ENCODE measurements at regions not wholly inside any gene's neighbourhood (a gene's known extent, or its start where the extent isn't known, plus 50 kb on each side); places are given as distances from the start of the nearest gene placed in this dataset.

GRCh38 chr12:127781336-127781735 is 485.6 kb upstream of the TMEM132C start:
- no peaks in the 10 kb centered on the region for H3K9me3 Mint-ChIP-seq (ENCODE audit: unreplicated experiment)
- peaks cover 11% of the 10 kb centered on the region for H3K4me1 Mint-ChIP-seq (ENCODE audit: unreplicated experiment)
- no peak overlapping the region for H3K4me3 Mint-ChIP-seq (ENCODE audit: unreplicated experiment)
- TF ChIP-seq CTCF (IDR thresholded peaks at IDR 0.05) = no peak
- peaks cover 15% of the 10 kb centered on the region for H3K27me3 Mint-ChIP-seq (ENCODE audit: unreplicated experiment)
- H3K27ac Mint-ChIP-seq (ENCODE audit: unreplicated experiment) = no peak overlapping the region
- no peaks in the 10 kb centered on the region for H3K36me3 Mint-ChIP-seq (ENCODE audit: unreplicated experiment)
- DNase-seq (ENCODE audit: extremely low spot score, unreplicated experiment) = no peak

GRCh38 chr12:127785540-127785939 is 481.4 kb upstream of the TMEM132C start:
- Mint-ChIP-seq H3K4me3 (ENCODE audit: unreplicated experiment) (no peak overlapping the region), H3K9me3 (ENCODE audit: unreplicated experiment) (no peaks in the 10 kb centered on the region), H3K27ac (ENCODE audit: unreplicated experiment) (no peak overlapping the region), H3K4me1 (ENCODE audit: unreplicated experiment) (peaks cover 14% of the 10 kb centered on the region), H3K27me3 (ENCODE audit: unreplicated experiment) (peaks cover 2% of the 10 kb centered on the region), H3K36me3 (ENCODE audit: unreplicated experiment) (no peaks in the 10 kb centered on the region)
- no peak for DNase-seq (ENCODE audit: extremely low spot score, unreplicated experiment)
- TF ChIP-seq CTCF (IDR thresholded peaks at IDR 0.05) = no peak

- Mint-ChIP-seq H3K4me3 (ENCODE audit: unreplicated experiment) (no peak overlapping the region), H3K9me3 (ENCODE audit: unreplicated experiment) (no peaks in the 10 kb centered on the region), H3K36me3 (ENCODE audit: unreplicated experiment) (no peaks in the 10 kb centered on the region), H3K4me1 (ENCODE audit: unreplicated experiment) (peaks cover 14% of the 10 kb centered on the region), H3K27ac (ENCODE audit: unreplicated experiment) (no peak overlapping the region), H3K27me3 (ENCODE audit: unreplicated experiment) (peaks cover 2% of the 10 kb centered on the region)
- TF ChIP-seq CTCF (IDR thresholded peaks at IDR 0.05) = no peak
- no peak for DNase-seq (ENCODE audit: extremely low spot score, unreplicated experiment)
These were observed 480.9 kb upstream of the TMEM132C start for GRCh38 chr12:127785986-127786590.

- H3K27me3 Mint-ChIP-seq (ENCODE audit: unreplicated experiment) = peaks cover 2% of the 10 kb centered on the region
- no peak for TF ChIP-seq CTCF (IDR thresholded peaks at IDR 0.05)
- H3K4me3 Mint-ChIP-seq (ENCODE audit: unreplicated experiment) = no peak overlapping the region
- H3K9me3 Mint-ChIP-seq (ENCODE audit: unreplicated experiment) = no peaks in the 10 kb centered on the region
- DNase-seq (ENCODE audit: extremely low spot score, unreplicated experiment) = no peak
- H3K36me3 Mint-ChIP-seq (ENCODE audit: unreplicated experiment) = no peaks in the 10 kb centered on the region
- H3K4me1 Mint-ChIP-seq (ENCODE audit: unreplicated experiment) = peaks cover 14% of the 10 kb centered on the region
- H3K27ac Mint-ChIP-seq (ENCODE audit: unreplicated experiment) = no peak overlapping the region
These were observed 479.4 kb upstream of the TMEM132C start for GRCh38 chr12:127787544-127787943.

GRCh38 chr12:127790376-127790775 is 476.6 kb upstream of the TMEM132C start:
- no peak for DNase-seq (ENCODE audit: extremely low spot score, unreplicated experiment)
- TF ChIP-seq CTCF (IDR thresholded peaks at IDR 0.05) = no peak
- Mint-ChIP-seq H3K36me3 (ENCODE audit: unreplicated experiment) (no peaks in the 10 kb centered on the region), H3K4me1 (ENCODE audit: unreplicated experiment) (peaks cover 12% of the 10 kb centered on the region), H3K4me3 (ENCODE audit: unreplicated experiment) (no peak overlapping the region), H3K9me3 (ENCODE audit: unreplicated experiment) (no peaks in the 10 kb centered on the region), H3K27me3 (ENCODE audit: unreplicated experiment) (peaks cover 3% of the 10 kb centered on the region), H3K27ac (ENCODE audit: unreplicated experiment) (no peak overlapping the region)

Data from osteocyte (in vitro differentiated cells).